Raji (cell line): ENCODE measurements at regions not wholly inside any gene's neighbourhood (a gene's known extent, or its start where the extent isn't known, plus 50 kb on each side); places are given as distances from the start of the nearest gene placed in this dataset.

ENCODE experiments used
- POLR2A ChIP-seq: IDR thresholded peaks from 2 replicates; pipeline ENCODE4 v1.6.1; 2011; ENCODE audit warnings: low read depth, low read length, control low read depth; ENCODE audit not compliant: insufficient read depth

- TF ChIP-seq POLR2A: no peak
These were observed 142.6 kb downstream of the RPLP1 start for GRCh38 chr15:69595009-69595791.

- TF ChIP-seq POLR2A: no peak
These were observed 144.5 kb downstream of the RPLP1 start for GRCh38 chr15:69597061-69597592.

- TF ChIP-seq POLR2A: no peak
These were observed 146.7 kb downstream of the RPLP1 start for GRCh38 chr15:69599271-69599670.

DNA sequence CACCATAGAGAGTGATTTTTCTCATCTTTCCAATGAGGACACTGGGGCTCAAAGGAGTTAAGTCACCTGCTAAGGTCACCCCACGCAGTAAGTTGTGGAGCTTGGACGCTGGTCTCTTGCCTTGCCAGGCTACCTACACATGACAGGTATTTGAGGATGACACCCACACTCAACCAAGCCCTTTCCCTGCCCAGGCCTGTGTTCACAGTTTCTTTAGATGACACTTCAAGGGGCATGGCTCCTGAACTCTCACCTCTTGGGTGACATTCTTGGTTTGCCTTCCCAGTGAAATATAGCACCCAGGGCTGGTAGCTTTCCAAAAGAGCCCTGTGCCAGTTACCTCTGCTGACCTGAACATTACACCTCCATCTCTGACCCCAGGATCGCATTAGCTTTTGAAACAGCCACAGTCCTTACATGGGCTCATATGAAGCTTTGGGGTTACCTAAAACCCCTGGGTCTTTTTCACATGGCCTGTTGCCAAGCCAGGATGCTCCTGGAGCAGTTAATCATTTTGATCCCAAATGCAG is 148.0 kb downstream of the RPLP1 start:
- TF ChIP-seq POLR2A: no peak

- no peak for TF ChIP-seq POLR2A
These were observed 149.3 kb downstream of the RPLP1 start for GRCh38 chr15:69601711-69602504.

GRCh38 chr15:69602921-69603320 is 150.3 kb downstream of the RPLP1 start:
- TF ChIP-seq POLR2A: no peak

DNA sequence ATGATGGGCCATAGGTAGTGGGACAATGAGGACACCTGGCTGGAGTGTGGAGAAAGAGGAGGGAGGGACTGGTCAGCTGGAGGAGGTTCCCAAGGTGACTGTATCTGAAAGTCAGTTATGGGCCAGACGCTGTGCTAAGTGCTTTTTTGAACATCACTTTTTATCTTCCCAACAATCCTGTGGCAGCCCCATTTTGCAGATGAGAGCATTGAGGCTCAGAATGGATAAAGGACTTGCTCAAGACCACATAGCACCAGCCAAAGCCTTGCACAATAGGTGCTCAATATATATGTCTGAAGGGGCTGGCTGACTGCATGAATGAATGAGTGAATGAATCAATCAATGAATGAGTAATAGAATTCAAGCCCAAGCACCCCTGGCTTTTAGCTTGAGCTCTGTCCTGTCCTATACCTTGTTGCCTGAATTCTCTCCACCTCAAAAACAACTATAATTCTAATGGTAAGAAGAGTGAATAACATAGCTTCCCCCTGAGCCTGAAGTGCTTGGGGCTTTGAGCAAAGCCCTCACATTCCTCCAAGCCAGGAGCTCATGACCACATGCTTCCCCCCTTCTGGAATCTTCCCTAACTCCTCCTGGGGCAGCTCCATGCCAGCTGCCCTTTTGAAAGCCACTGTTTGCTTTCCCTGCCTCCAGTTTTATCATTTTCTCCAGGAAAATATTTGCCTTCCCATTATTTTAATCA is 150.9 kb downstream of the RPLP1 start:
- no peak for TF ChIP-seq POLR2A

DNA sequence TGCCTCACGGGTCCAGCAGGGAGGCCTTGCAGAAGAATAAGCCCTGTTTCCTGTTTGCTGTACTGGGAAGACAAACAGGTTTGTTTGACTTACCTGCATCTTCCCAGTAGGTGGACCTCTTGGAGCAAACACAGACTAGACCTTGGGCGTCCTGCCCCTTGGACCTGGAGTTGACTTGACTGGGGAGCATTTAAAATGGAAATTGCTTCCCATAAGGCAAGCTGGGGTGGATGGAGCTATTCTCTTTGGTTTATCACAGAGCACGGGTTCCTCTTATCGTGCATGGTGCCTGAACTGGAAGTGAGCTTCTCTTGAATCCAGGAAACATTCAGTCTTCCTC is 151.4 kb downstream of the RPLP1 start:
- no peak for TF ChIP-seq POLR2A

DNA sequence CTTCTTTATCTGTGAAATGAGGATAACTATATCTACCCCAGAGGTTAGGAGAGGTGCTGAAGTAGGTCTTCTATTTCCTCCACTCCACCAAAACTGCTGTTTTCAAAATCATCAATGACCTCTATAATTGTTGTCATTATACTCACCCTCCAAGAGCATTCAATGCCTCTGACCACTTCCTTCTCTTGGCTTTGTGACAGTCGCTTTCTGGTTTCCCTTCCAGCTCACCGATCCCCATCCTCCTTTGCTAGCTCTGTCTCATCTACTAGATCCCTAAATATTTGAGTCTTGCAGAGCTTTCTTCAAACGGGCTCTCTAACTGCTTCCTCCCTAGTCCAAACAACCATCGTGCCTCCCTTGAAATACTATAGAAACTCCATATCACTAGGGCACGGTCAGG is 153.5 kb downstream of the RPLP1 start:
- no peak for TF ChIP-seq POLR2A

DNA sequence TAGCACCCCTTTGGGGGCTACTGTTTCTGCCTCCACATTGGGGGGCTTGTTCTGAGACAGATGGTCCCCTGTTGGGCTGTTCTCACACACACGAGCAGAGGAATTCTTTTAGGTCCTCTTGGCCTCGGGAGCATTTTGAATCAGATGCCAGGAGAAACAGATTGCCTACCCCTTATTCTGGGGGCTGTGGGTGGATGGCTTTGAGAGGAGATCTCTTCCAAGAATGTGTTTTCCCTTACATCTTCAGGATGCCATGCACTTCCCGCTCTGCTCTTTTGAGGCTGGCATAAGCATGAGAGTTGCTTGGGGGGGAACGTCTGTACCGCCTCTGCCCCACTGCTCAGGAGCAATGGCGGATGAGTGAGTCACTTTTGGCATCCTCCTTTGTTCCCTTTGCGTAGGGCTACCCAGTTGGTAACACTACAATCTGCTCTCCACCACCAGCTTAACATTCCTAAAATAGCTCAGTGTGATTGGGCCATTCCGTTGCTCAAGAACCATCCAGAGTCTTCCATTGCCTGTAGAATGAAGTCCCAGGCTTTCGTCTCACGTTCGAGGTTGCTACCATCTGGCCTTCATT is 154.4 kb downstream of the RPLP1 start:
- TF ChIP-seq POLR2A: no peak

- no peak for TF ChIP-seq POLR2A
These were observed 156.0 kb downstream of the RPLP1 start for GRCh38 chr15:69608661-69609060.

- TF ChIP-seq POLR2A: no peak
These were observed 156.6 kb downstream of the RPLP1 start for GRCh38 chr15:69609176-69609575.

DNA sequence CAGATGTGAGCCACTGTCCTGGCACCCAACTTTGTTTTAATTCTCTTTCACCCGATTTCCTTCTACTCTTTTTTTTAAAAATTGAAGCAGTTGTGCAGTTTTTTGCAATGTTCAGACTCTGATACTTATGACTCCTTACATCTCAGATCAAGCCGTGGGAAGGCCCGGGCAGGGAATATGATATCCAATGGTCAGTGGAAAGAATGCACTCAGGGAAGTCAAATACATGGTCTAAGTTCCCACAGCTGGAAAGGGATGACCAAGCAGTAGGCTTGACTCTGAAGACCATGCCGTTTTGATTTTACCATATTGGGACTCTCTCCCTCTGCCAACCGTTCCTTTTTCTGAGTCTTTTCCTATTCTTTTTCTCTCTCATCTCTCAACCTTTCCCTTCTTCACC is 157.2 kb downstream of the RPLP1 start:
- no peak for TF ChIP-seq POLR2A

- no peak for TF ChIP-seq POLR2A
These were observed 157.7 kb downstream of the RPLP1 start for GRCh38 chr15:69610277-69610676.

DNA sequence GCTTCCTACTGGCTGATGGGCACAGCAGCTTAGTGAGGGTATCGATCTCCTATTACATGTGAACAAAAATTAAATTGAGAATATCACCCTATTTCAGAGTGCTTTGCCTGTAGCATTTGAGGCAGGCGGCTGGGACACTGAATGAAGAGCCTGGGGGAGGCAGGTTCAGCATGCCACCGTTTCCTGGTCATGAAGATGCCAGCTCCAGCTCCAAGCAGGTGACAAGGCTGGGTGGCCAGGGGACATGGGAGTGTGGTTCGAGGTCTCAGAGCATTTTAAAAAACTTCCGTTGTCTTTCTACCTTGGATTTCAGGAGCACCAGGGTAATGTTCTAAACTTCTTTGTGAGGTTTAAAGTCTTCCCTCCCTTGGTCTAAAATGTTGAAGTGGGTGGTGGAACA is 158.2 kb downstream of the RPLP1 start:
- TF ChIP-seq POLR2A: no peak

DNA sequence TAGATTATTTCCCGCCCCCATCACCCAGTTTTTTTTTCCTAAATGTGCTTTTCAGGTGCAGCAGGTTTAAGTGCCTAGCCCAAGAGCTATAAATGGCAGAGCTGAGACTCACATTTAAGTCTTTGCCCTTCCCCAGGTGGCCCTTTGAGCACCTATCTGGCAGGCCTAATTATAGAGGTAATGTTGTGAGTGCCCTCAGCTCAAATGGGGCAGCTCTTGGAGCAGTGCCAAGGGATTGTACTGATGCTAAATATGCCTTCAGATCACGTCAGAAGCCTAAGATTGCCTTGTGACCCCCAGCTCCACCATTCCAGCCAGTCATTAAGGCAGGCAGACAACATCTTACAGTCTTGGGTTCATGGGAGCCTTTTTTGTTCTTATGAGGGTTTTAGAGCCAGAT is 159.5 kb downstream of the RPLP1 start:
- no peak for TF ChIP-seq POLR2A

DNA sequence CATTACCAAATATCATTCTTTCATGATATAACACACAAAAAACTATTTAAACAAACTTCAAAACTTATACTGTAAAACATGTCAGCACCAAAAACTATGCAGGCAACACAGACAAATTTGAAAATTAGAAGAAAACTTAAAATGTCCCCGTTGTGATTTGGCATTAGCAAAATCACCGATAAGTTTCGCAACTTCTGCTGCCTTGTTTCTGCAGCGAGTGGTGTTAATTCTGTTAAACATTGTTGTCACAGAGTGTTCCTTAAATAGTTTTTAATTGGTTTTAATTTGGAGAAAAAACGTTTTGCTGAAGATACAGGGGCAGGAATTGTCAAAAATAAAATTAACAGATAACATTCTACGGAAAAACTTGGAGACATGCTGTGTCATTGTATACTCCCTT is 160.6 kb downstream of the RPLP1 start:
- no peak for TF ChIP-seq POLR2A
